Limb (tissue), 2 donors: ENCODE measurements at regions not wholly inside any gene's neighbourhood (a gene's known extent, or its start where the extent isn't known, plus 50 kb on each side); places are given as distances from the start of the nearest gene placed in this dataset.
"Not testable (repeated sequence)": the region's sequence is repeated elsewhere in the genome, so short reads cannot be mapped to it uniquely, and the experiment has no call there.

Experiments used
- DNase-seq, 2 donors: peaks; one replicate each; pipeline ENCODE4 v3.0.0-alpha.2; 2016; ENCODE audit errors: extremely low spot score in 2 of 2

DNA sequence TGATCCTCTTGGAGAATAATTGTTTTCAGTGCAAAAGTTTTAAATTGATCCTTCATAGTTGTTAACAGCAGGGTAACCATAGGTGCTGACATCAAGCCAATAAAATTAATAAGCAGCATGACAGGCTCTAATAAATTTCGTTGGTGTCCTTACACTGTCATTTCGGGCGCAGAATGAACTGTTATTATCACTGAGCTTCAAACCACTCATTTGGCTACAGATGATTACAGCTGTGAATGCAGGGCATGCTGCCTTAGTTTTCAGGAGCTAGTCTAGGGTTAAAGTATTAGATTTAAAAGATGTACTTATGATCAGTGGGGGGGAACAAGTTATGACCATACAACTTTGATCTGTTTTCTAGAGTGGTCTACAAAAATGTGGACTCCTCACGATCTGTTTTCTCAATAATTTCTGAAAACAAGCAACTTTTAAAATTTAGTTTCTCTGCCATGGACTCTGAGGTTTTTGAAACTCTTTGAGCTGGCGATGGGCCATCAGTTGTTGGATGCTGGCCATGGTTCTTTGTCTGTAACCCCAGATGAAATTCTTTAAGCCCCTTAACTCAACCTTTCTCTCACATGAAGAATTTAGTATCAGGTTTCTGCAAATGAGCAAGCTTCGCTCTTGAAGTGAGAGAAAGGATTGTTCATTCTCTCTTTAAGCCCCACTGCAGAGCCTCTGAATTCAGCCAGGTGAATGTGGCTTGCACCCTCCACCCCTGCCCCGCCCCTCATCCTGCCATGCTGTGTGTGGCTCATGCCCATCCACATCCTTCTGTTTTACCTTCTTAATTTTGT, 99.1 kb upstream of the MTHFD1L start:
- DNase-seq: peak in 1 of 2 donors; percentile 64

DNA sequence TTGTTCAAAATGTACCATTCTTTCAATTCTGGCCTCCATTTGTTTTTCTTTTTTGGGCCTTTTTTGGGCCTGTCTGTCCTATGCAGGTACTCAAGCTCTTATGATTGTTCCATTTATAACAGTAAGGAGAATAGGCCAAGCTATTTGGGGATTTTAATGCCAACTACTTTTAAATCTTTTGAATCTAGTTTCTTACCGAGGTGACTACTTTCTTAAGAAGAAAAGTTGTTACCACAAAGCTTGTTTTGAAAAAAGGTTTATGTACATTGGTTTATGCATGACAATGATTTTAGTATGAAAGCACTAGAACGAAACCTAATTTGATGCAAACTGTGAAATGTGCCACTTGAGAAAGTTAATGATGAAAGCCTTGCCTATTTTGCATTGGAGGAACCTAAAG, 98.3 kb upstream of the MTHFD1L start:
- DNase-seq: no peak

DNA sequence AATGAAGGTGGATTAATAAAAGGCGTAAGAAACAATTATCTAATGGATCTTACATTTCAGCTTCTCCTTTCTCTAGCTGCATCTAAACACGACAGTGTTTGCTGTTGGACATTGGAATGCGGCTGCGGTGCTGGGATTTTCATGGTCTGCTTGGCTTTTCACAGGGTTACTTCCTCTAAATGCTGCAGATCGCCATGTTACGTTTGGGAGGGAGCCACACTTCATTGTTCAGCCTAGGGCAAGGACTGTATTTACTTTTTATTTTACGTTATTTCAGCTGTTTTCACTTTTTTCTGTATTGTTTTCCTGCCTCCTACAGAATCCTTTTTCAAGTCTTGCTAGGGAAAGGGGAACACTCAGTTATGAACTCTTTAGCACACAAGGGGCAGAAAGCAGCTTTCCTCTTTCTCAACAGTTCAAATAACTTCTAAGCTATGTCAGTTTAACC, 97.9 kb upstream of the MTHFD1L start:
- DNase-seq: peak in 1 of 2 donors; percentile 38

DNA sequence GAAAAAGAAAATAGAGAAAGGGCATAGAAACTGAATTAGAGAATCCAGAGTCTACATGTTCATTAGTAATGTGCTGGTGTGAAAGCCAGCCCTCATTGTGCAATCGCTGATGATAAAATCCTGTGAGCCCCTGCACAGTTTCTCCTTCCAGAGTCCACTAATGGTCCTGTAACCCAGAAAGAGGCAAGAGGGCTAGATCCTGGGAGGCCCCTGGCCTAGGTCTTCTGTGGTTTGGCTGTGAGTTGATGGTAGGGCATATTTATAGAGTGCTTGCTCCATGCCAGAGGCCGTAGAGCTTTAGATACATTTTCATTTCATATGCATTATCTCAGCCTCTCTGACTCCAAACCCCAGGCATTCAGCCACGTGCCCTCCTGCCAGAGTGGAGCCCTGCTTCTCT, 94.9 kb upstream of the MTHFD1L start:
- DNase-seq: no peak

DNA sequence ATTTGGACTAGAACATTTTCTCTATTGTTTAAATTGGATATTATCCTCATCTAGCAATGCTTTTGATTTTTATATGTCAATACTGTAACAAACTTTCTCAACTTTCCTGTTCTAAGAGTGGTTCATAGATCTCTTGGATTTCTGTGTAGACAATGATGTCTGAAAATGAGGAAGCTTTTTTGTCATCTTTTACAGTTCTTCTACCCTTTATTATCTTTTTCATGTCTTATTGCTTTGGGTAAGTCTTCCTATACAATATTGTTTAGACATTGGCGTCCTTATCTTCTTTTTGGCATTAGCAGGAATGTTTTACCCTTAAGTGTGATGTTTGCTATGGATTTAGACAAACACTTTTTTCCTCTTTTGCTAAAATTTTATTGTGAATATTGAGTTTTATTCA, 91.5 kb upstream of the MTHFD1L start:
- no peak for DNase-seq

DNA sequence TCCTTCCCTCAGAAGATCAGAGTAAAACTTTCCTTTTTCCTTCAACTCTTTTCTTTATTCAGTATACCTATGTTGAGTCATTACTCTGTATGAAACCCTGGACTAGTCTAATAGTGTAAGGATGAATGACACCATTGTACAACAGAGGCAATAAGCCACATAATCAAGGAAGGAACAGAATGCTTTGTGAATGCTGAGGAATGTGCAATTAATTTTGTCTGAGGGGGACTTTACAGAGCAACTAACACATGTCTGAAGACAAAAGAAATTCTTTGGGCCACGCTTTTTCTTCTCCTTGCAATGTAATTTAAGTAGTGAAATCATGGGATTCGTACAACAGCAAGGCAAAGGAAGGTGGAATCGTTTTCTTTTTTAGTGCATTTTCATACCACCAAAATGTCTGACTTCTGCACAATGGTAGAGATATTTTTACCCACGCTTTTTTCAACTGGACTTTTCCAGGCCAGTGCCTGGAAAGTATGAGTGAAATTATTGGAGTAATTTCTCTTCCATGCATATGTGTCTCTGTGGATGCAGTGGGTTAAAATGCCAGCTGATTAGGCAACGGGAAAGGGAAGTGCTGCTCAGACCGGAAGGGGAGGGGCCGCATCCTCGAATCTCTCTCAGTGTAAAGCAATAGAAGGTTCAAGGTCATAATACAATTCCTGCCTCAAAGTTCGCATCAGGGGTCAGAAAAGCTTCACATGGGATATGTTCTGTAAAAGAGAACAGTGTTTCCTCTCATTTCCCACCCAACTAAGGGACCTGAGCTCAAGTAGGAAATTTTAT, 89.9 kb upstream of the MTHFD1L start:
- no peak for DNase-seq

DNA sequence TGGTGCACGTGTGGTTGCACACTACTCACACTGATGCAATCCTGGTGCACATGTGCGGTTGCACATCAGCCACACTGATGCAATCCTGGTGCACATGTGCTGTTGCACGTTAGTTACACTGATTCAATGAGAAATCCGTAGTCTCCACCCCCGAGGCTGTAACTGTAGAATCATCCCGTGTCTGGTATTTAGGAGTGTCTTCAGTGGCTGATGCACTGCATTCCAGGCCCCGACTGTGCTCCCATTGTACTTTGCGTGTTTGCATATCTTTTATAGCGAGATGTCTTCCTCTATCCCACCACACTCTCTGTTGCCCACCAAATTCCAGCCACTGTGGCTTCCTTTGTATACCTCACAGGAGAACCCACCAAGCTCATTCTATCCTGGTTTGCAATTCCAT, 87.8 kb upstream of the MTHFD1L start:
- no peak for DNase-seq

DNA sequence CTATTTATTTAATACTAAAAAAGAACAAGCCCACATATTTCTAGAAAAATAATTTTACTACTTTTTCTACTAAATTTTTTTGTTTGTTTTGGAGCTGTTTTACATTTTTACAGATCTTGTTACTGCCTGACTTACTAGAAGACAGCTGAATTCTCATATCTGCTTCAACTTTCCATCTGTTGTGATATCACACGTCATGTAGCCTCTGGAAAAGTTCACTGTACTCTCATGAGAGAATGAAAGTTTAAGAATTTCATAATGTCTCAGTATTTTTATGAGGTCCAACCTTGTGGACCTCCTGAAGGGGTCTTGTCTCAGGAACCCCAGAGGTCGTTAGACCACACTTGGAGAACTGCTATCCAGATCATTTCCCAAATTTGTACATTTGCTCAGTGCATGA, 81.7 kb upstream of the MTHFD1L start:
- no peak for DNase-seq

DNA sequence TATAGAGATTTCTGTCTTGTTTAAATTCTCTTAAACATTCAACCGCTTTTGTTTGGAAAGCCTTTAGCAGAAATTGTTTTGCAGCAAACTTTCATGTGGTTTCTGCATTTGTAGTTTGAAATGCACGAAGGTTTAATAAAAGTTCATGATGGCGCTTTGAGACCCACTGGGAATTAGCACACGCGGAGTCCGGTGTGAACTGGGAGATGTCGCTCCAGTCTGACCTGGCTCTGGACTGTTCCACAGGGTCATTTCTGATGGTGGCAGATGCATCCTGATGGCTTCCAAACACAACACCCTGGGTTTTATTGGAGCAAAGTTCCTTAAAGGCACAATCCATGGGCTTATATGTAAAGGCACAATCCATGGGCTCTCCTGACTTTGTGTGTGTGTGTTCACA, 78.1 kb upstream of the MTHFD1L start:
- DNase-seq: no peak

DNA sequence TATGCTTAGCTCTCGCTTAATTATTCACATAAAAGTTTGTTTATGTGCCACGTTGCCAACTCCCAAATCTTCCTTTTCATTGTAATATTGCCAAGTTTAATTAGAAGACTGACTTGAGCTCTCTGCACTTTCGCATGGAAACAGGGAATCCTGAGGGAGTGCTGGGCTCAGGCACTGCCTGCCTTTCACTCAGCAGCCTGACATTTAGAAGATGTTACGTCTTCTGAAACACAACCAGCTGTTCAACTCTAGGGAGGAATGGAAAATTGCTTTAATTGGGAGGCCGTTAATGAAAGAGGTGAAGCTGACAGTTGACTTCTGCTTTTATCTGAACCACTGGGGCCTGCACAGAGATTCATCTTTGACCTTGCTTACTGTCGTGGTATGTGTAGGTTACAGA, 77.4 kb upstream of the MTHFD1L start:
- DNase-seq: no peak

DNA sequence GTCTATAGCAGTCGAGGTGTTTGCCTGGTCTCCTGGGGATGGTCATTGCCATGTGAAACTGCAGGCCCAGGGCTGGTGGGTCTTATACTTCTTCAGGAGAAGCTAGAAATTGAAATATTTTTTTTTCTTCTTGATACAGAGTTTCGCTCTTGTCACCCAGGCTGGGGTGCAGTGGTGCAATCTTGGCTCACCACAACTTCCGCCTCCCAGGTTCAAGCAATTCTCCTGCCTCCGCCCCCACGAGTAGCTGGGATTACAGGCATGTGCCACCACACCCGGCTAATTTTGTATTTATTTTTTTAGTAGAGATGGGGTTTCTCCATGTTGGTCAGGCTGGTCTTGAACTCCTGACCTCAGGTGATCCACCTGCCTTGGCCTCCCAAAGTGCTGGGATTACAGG, 75.6 kb upstream of the MTHFD1L start:
- DNase-seq: not testable (repeated sequence)

DNA sequence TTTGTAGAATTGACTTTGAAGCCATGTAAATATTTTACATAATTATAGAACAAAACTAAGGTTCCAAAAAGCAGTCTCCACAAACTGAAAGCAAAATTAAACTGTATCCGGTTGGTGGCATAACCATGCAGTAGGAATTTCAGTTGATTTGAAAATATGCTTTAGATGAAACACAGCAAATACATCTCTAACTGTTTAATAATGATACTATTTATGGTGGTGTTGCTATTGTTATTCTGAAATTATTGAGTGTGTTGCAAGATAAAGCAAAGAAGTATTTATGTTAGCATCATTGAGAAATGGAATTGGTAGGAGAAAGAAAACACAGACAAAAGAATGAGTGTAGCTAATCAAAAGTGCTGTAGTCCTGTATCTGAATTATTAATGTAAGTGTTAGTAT, 73.8 kb upstream of the MTHFD1L start:
- no peak for DNase-seq

DNA sequence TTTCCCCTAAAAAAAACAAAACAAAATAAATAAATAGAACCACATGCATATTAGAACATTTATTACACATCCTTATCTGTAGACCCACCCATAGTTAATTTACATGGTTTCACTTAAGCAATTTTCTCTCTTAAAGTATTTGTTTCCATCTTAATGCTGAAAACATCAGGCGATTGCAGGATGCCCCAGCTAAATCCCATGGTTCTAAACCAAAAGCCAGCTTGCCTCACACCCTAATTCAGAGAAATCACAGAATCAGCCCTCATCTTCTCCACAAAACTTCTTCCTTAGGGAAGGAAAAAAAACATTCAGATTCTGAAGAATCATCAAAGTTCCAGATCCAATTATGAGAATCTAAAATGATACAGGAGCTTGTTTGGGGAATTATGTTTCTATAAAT, 67.6 kb upstream of the MTHFD1L start:
- no peak for DNase-seq

DNA sequence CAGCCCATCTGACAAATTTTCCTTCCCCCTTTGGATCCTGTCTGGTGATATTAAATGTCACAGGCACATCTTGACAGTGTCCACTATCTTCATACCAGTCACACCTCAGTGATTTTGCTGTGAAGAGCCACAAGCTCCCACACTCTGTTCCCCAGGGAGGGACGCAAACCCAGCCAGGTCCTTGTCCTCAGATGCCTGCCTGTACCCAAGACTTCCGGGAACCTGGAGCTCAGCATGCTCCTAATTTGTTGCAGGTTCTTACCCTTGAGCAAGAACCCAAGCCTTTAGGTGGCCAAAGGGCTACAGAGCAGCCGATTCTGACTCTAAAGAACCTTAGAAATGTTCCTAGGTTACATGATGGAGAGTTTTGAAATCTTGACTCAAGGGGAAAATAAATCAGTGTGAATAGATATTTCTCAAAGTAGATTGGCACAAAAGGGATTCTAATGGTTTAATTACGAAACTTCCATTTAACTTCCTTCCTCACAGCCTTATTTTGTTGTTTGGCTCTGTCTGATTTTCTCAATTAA, 66.2 kb upstream of the MTHFD1L start:
- no peak for DNase-seq

DNA sequence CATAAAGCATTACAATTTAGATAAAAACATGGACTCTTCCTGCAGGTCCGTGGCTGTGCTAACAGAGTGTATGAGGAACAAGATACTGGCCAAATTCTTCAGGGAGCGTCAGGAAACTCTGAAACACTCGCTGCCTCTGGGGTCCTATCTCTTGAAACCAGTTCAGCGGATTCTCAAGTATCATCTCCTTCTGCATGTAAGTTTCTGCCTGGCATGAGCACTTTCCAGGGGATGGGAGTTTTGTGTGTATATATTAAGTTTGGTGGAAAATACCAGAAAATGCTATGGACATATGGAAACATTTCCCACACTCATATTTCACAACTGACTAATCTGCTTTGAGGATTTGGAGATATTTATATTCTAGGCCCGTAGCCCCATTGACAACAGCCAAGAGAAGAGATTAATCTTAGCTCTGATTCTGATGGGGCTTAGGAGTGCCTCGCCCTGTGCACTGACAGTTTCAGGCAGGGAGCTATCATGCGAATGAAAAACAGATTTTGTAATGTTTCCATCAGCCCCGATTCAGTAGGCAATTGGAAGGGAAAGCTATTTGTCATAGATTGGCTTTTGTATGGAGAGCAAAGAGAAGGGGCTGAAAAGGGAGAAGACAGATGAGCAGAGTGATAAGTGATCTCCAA, 64.7 kb upstream of the MTHFD1L start:
- DNase-seq: peak in 1 of 2 donors; percentile 63

DNA sequence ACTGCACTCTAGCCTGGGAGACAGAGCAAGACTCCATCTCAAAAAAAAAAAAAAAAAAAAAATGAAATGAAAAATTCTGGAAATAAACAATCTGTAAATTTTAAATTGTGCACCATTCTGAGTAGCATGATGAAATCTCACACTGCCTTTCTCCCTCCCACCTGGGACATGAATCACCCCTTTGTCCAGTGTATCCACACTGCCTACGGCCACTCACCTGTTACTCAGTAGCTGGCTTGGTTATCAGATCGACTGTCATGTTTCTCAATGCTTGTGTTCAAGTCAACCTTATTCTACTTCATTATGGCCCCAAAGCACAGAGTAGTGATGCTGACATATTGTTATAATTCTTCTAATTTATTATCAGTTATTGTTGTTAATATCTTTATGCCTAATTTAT, 58.7 kb upstream of the MTHFD1L start:
- no peak for DNase-seq

DNA sequence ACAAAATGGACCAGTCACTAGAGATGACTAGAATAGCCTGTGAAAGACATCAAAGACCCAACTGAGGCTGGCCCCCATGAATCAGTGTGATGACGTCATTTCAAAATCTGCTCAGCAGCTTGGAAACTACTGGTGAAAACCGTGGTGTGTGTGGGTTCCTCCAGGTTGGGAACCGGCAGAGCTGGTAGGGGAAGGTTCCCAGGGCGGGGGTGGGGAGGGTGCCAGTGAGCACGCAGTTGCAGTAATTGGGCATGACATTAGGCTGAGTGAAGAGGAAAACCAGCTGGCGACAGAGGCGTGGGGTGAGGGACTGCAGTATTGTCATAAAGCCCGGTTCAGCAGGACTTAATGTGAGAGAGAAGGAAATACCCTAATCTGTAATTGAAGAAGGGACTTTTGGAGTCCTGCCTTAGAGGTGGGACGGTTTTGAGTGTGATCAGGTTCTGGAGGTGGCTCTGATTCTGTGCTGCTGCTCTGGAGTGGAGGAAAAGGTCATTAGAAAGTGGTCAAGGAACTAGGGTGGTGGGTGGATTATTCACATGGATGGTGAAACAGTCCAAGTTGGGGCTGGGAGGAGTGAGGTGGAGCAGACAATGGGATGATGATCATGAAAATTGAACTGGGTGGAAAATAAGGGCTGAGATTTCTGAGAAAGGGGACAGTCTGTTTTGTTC, 52.0 kb upstream of the MTHFD1L start:
- no peak for DNase-seq

DNA sequence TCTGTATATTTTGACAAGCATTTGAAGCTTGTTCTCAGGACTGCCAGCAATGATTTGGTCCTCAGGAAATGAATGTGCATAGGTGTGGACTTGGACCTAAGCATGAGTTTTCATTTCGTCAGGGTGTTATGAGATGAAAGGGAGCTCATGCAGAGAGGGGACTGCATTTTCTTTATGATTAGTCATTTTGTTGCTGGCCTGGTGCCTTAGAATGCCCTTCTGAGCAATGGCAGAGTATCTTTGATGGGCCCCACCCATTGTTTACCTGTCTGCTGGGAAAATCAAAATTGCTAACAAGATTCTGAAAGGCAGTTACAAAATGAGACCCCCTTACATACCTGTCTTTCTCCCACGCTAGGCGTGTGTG, 51.5 kb upstream of the MTHFD1L start:
- no peak for DNase-seq
